GM18505 (cell line): ENCODE measurements at regions not wholly inside any gene's neighbourhood (a gene's known extent, or its start where the extent isn't known, plus 50 kb on each side); places are given as distances from the start of the nearest gene placed in this dataset.

Source experiments
- ATAC-seq: cut with Tn5 transposase; IDR thresholded peaks from one replicate; pipeline ENCODE4 v1.9.1; 2021; ENCODE audit not compliant: unreplicated experiment
- POLR2A ChIP-seq: IDR thresholded peaks from 4 replicates; pipeline ENCODE4 v1.6.1; 2011; ENCODE audit warnings: borderline replicate concordance; ENCODE audit not compliant: insufficient read depth, insufficient read length; ENCODE audit errors: extremely low read depth

DNA sequence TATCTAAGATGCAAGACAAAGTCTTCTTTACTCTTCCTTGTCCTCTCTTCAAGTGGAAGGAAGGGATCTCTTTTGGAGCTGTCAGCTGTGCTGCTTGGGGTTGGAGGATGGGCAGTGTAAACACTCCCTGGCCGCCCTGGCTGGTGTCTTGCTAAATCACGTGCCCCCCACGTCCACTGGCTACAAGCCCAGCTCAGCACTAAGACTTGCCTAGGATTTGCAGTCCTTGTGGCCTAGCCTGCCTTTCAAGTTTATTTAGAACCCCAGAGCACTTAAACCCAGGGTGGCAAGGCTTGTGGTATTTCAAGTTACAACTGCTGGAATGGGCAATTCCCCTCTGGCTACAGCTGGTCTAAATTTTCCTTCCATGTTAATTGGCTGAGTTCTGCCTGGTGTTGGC is 272.4 kb upstream of the MYO3A start:
- ATAC-seq, result no peak
- no peak for TF ChIP-seq POLR2A

- ATAC-seq, result no peak
- TF ChIP-seq POLR2A, result no peak
These were observed 267.8 kb upstream of the MYO3A start for GRCh38 chr10:25666276-25666675.

- no peak for ATAC-seq
- no peak for TF ChIP-seq POLR2A
These were observed 258.8 kb upstream of the MYO3A start for GRCh38 chr10:25675204-25675603.

DNA sequence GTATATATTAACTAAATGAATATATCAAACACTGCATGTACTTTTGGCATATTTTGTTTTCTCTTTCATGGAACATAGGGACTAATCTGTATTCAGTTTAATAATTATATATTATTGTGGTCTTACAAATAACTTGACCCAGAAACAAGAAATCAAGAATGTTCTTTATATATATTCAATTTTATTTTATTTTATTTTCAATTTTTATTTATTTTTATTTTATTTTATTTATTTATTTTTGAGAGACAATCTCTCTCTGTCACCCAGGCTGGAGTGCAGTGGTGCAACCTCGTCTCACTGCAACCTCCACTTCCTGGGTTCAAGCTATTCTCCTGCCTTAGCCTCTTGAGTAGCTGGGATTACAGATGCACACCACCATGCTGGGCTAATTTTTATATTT is 258.4 kb upstream of the MYO3A start:
- TF ChIP-seq POLR2A, result no peak
- ATAC-seq, result no peak

DNA sequence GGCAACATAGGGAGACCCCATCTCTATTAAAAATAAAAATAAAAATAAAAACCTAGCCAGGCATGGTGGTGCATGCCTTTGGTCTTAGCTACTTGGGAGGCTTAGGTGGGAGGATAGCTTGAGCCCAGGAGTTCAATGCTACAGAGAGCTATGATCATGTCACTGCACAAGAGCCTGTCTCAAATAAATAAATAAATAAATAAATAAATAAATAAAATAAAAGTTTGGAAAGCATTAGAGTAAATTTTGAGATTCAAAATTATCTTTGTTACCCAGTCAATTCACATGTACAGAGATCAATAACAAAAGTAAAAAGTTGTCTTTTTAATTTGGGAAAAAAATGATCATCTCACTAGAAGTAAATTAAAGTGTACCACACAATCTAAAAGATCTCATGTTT is 255.8 kb upstream of the MYO3A start:
- no peak for ATAC-seq
- no peak for TF ChIP-seq POLR2A

DNA sequence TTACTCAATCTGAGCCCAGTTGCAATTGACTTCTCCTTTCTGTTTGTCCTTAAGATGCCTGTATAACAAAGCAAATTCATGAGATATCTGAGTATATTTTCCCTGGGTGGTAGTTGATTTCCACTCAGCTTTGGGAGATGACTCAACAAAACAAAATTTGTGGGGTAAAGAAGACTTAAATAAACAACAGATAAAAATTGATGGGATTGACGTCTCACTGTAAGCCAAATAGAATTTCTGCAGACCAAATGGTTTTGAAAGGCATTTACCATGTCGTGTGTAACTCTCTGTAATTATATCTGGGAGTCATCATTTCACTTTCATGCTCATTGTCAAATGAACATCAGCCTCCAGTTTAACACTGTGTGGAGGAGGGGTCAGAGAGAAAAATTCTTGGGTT is 255.4 kb upstream of the MYO3A start:
- no peak for ATAC-seq
- no peak for TF ChIP-seq POLR2A

GRCh38 chr10:25682203-25682851 is 251.7 kb upstream of the MYO3A start:
- no peak for TF ChIP-seq POLR2A
- ATAC-seq, result no peak

GRCh38 chr10:25683344-25683743 is 250.7 kb upstream of the MYO3A start:
- ATAC-seq, result no peak
- no peak for TF ChIP-seq POLR2A

- no peak for ATAC-seq
- no peak for TF ChIP-seq POLR2A
These were observed 246.5 kb upstream of the MYO3A start for GRCh38 chr10:25687521-25687920.

DNA sequence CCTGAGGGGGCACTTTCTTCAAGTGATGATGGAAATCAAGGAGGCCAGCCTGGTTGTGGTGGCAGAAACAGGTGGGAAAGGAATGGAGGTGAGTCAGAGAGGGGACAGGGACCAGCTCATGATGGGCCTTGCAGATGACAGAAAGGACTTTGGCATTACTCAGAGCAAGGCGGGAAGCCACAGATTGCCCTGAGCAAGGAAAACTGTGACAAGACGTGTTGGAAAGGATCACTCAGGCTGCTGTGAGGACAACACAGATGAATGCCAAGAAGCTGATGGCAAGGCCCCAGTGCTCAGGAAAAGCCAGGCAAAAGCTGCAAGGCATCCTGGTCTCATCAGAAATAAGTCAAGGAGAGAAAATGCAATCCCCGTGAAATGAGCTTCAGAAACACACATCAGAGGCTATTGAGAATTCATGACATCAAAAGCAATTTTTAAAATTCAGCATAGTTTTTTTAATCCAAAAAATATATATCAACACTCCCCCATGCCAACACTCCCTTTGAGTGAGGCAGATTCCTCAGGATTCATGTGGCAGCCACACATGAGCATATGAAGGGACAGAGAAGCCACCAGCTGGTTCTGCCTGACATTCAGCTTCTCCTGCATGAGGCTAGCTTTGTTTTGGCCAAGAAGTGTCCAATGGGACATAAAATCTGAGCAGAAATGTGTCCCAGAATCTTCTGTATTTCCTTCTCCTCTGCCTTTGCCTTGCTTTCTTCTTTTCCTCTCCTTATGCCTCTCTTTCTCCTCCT is 244.5 kb upstream of the MYO3A start:
- no peak for ATAC-seq
- TF ChIP-seq POLR2A, result no peak

DNA sequence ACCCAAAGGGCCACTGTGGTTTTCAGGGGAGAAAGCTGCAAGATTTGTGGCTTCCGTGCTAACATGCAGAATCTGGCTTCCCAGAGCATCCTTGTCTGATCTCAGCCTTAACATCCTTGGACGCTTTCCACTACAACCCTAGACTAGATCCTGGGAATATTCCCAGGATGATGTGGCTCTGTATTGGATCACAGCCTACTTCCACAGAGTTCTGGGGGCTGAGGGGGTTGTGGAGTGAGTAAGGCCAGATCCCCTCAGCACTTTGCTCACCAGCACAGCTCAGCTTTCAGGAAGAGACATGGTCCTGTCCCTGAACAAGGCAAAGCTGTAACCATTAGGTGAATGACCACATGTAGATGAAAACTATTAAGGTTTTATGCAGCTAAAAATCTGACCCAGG is 241.3 kb upstream of the MYO3A start:
- ATAC-seq, result no peak
- no peak for TF ChIP-seq POLR2A

DNA sequence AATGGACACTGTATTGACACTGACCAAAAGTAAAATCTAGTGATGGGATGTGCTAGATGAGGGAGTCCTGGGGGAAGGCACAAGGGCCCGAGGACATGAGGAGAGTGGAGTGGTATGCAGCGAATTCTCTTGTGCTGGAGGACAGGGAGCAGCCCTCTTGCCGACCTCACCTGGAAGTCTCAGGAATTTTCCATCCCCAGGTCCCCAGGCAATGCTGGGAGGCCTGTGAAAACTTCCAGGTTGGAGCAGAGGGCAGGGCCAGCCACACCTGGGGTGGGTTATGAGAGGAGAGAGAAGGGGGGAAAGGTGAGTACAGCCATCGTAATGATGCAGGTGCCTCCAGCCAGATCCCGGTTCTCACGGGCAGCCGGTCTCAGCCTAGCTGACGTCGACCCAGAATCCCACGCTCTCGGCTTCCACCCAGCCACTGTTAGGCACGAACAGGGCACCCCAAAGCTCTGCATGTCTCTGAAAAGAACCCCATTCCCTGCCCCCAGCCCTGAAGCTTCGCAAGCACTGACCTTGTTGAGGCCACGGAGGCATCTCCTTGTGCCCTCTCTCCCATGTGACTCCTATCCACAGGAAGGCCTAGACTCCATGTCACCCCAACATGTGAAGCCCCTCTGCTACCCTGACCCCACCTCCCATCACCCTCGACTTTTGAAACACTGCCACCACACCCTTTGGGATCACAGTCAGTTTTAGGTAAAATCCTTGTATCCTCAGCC is 239.7 kb upstream of the MYO3A start:
- TF ChIP-seq POLR2A, result no peak
- ATAC-seq, result no peak

DNA sequence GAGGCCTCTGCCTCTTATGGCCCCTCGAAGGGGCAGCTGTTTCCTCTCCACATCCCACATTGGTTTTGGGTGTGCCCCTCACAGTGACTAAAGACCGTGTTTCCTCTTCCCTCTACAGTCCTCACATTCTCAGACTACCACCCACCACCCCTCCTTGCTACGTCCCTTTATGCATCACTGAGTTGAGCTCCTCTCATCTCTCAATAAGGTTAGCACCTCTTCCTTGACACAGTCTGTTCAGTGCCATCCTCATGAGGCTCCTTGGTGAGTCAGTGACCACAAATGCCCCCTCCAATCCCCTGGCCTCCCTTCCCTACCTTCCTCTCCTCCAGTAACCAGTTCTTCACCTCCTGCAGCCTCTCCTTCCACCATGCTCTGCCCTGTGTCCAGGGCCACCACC is 239.1 kb upstream of the MYO3A start:
- ATAC-seq, result no peak
- TF ChIP-seq POLR2A, result no peak

GRCh38 chr10:25695586-25695985 is 238.4 kb upstream of the MYO3A start:
- TF ChIP-seq POLR2A, result no peak
- ATAC-seq, result no peak

- no peak for TF ChIP-seq POLR2A
- no peak for ATAC-seq
These were observed 237.9 kb upstream of the MYO3A start for GRCh38 chr10:25696013-25696708.
